GM23338 (cell line): ENCODE measurements at regions not wholly inside any gene's neighbourhood (a gene's known extent, or its start where the extent isn't known, plus 50 kb on each side); places are given as distances from the start of the nearest gene placed in this dataset.

Experiments used
- CREB1 ChIP-seq: fragments of 250-450 bp; sonication (Bioruptor Pico); IDR thresholded peaks from 2 replicates; pipeline ENCODE4 v1.5.0; 2020; ENCODE audit warnings: low read depth, mild to moderate bottlenecking, moderate library complexity
- CTCF ChIP-seq, 2 experiments: fragments of 200-600 bp in 1 of 2; sonication (generic) in 1 of 2; conservative IDR thresholded peaks; 2 replicates each; pipeline versions ENCODE4 v1.5.1 to v1.6.1; 2016 to 2017; ENCODE audit warnings: antibody characterized with exemption in 2 of 2, low read depth in 2 of 2, mild to moderate bottlenecking in 2 of 2, moderate library complexity in 1 of 2
- EZH2 ChIP-seq: fragments of 200-600 bp; sonication (generic); IDR thresholded peaks from one replicate; pipeline ENCODE4 v1.8.0; 2017; ENCODE audit warnings: antibody characterized with exemption, mild to moderate bottlenecking, low read depth; ENCODE audit not compliant: unreplicated experiment
- EZH2phosphoT487 ChIP-seq: fragments of 200-600 bp; sonication (generic); IDR thresholded peaks from one replicate; pipeline ENCODE4 v1.8.1; 2018; ENCODE audit warnings: antibody characterized with exemption; ENCODE audit not compliant: unreplicated experiment
- REST ChIP-seq: IDR thresholded peaks from one replicate; pipeline ENCODE4 v1.6.1; 2018; ENCODE audit warnings: antibody characterized with exemption; ENCODE audit not compliant: unreplicated experiment
- ZNF331 ChIP-seq: fragments of 250-450 bp; sonication (Bioruptor Pico); IDR thresholded peaks from 2 replicates; pipeline ENCODE4 v1.5.0; 2020; ENCODE audit warnings: low read depth, mild to moderate bottlenecking, moderate library complexity

- no peak for TF ChIP-seq CTCF (conservative IDR thresholded peaks at IDR 0.05; ENCODE audit: low read depth in 2 of 2)
- no peak for TF ChIP-seq EZH2phosphoT487
- no peak for TF ChIP-seq REST
- no peak for TF ChIP-seq CREB1 (CRISPR knock-in tag)
- TF ChIP-seq ZNF331 (CRISPR knock-in tag): no peak
- no peak for TF ChIP-seq EZH2
These were observed 277.2 kb upstream of the TCERG1L start for GRCh38 chr10:131588704-131589220.
